PC-9 (cell line): ENCODE measurements at regions not wholly inside any gene's neighbourhood (a gene's known extent, or its start where the extent isn't known, plus 50 kb on each side); places are given as distances from the start of the nearest gene placed in this dataset.

Experiments
- BruUV-seq: library from RNA; stranded (reverse); fragments of 400-500 nt; replicated peaks from 2 replicates; lab custom pipeline; 2021; lab: Mats Ljungman, UMichigan
- CTCF ChIA-PET: fragments of 300-600 bp; sonication (Branson Sonifier 250); formaldehyde crosslinking; loops from one replicate; lab custom pipeline; 2022; ENCODE audit warnings: antibody characterized with exemption; lab: Charles Lee
- POLR2A ChIA-PET: fragments of 300-600 bp; sonication (Branson Sonifier 250); formaldehyde crosslinking; loops from one replicate; lab custom pipeline; 2022; ENCODE audit warnings: antibody characterized with exemption; ENCODE audit not compliant: unreplicated experiment; lab: Charles Lee
- DNase-seq, 2 experiments: peaks; one replicate each; pipeline versions ENCODE4 v3.0.0 to v3.0.0-alpha.2; 2015 to 2022; ENCODE audit warnings: mixed read lengths in 1 of 2
- H2AFZ ChIP-seq: fragments of 200-600 bp; sonication (generic); 2 replicates; pipeline ENCODE4 v1.8.1; 2017; ENCODE audit warnings: antibody characterized with exemption
- H3F3A ChIP-seq: fragments of 200-600 bp; sonication (generic); 2 replicates; pipeline ENCODE4 v1.8.1; 2017; ENCODE audit warnings: antibody characterized with exemption, mild to moderate bottlenecking, low read depth; ENCODE audit not compliant: insufficient read depth
- H3K27ac ChIP-seq: fragments of 200-600 bp; sonication (generic); 2 replicates; pipeline ENCODE4 v1.6.1; 2016; ENCODE audit warnings: mixed run types
- H3K27me3 ChIP-seq: fragments of 200-600 bp; sonication (generic); 2 replicates; pipeline ENCODE4 v1.6.1; 2016; ENCODE audit warnings: low read depth, mixed run types; ENCODE audit not compliant: insufficient read depth
- H3K36me3 ChIP-seq: fragments of 200-600 bp; sonication (generic); 2 replicates; pipeline ENCODE4 v1.6.1; 2016; ENCODE audit warnings: low read depth, mixed run types
- H3K4me1 ChIP-seq: fragments of 200-600 bp; sonication (generic); replicated peaks from 2 replicates; pipeline ENCODE4 v1.6.1; 2016; ENCODE audit warnings: mixed run types; ENCODE audit not compliant: insufficient read depth
- H3K4me2 ChIP-seq: fragments of 200-600 bp; sonication (generic); 2 replicates; pipeline ENCODE4 v1.6.1; 2017; ENCODE audit warnings: mixed run types
- H3K4me3 ChIP-seq: fragments of 200-600 bp; sonication (generic); 2 replicates; pipeline ENCODE4 v1.6.1; 2016; ENCODE audit warnings: mixed run types
- H3K79me2 ChIP-seq: fragments of 200-600 bp; sonication (generic); 2 replicates; pipeline ENCODE4 v1.6.1; 2017; ENCODE audit warnings: low read depth, mixed run types
- H3K9me2 ChIP-seq: fragments of 200-600 bp; sonication (generic); 2 replicates; pipeline ENCODE4 v1.8.1; 2017; ENCODE audit warnings: mild to moderate bottlenecking; ENCODE audit not compliant: insufficient read depth
- H3K9me3 ChIP-seq: fragments of 200-600 bp; sonication (generic); 2 replicates; pipeline ENCODE4 v1.8.1; 2016; ENCODE audit warnings: low read depth; ENCODE audit not compliant: insufficient read depth
- H4K20me1 ChIP-seq: fragments of 200-600 bp; sonication (generic); 2 replicates; pipeline ENCODE4 v1.8.1; 2017; ENCODE audit not compliant: insufficient read depth
- CTCF ChIP-seq: fragments of 200-600 bp; sonication (generic); conservative IDR thresholded peaks from 2 replicates; pipeline ENCODE4 v1.6.1; 2017; ENCODE audit warnings: mixed run types, antibody characterized with exemption, mild to moderate bottlenecking, moderate library complexity
- EZH2 ChIP-seq: fragments of 200-600 bp; sonication (generic); IDR thresholded peaks from 2 replicates; pipeline ENCODE4 v1.8.0; 2017; ENCODE audit warnings: antibody characterized with exemption, low read depth
- intact Hi-C: fragments of 100-400 bp; cut with micrococcal nuclease; formaldehyde crosslinking; loops from one replicate; pipeline ENCODE4 v1.10.0; 2022; ENCODE audit not compliant: unreplicated experiment

GRCh38 chr15:46344915-46345314 lies 710.1 kb downstream of the SQOR start:
- H3K27ac ChIP-seq = no peak overlapping the region
- TF ChIP-seq EZH2 (no peak), CTCF (no peak)
- POLR2A ChIA-PET = no interaction called here
- H3K4me2 ChIP-seq = no peak overlapping the region
- no peaks in the 10 kb centered on the region for H3K36me3 ChIP-seq
- no peaks in the 10 kb centered on the region for H3K9me3 ChIP-seq
- H4K20me1 ChIP-seq = no peaks in the 10 kb centered on the region
- H3K4me1 ChIP-seq = no peaks in the 10 kb centered on the region
- intact Hi-C loops = no loop called here
- BruUV-seq = no TSS peak
- no peak overlapping the region for H3K4me3 ChIP-seq
- no peaks in the 10 kb centered on the region for H3K27me3 ChIP-seq
- no peaks in the 10 kb centered on the region for H3K9me2 ChIP-seq
- no peaks in the 10 kb centered on the region for H3K79me2 ChIP-seq
- DNase-seq = no peak
- H3F3A ChIP-seq = no peaks in the 10 kb centered on the region
- H2AFZ ChIP-seq = no peak overlapping the region
- CTCF ChIA-PET = no interaction called here

- Histone ChIP-seq H3K36me3 (no peaks in the 10 kb centered on the region), H3K9me3 (no peaks in the 10 kb centered on the region), H4K20me1 (no peaks in the 10 kb centered on the region), H3F3A (no peaks in the 10 kb centered on the region), H3K4me1 (no peaks in the 10 kb centered on the region), H3K4me2 (no peak overlapping the region), H2AFZ (no peak overlapping the region), H3K79me2 (no peaks in the 10 kb centered on the region), H3K9me2 (no peaks in the 10 kb centered on the region), H3K27ac (no peak overlapping the region), H3K27me3 (no peaks in the 10 kb centered on the region), H3K4me3 (no peak overlapping the region)
- no peak for DNase-seq
- ChIA-PET POLR2A (no interaction called here), CTCF (no interaction called here)
- no TSS peak for BruUV-seq
- TF ChIP-seq EZH2 (no peak), CTCF (no peak)
- intact Hi-C loops = no loop called here
These were observed 719.6 kb downstream of the SQOR start for GRCh38 chr15:46354443-46354842.

GRCh38 chr15:46365572-46365971 lies 730.7 kb downstream of the SQOR start:
- TF ChIP-seq EZH2 (no peak), CTCF (no peak)
- H3K9me2 ChIP-seq = no peaks in the 10 kb centered on the region
- BruUV-seq = no TSS peak
- intact Hi-C loops = no loop called here
- H2AFZ ChIP-seq = no peak overlapping the region
- no peaks in the 10 kb centered on the region for H4K20me1 ChIP-seq
- H3K27me3 ChIP-seq = no peaks in the 10 kb centered on the region
- no peak overlapping the region for H3K27ac ChIP-seq
- CTCF ChIA-PET = no interaction called here
- no peak for DNase-seq
- no peaks in the 10 kb centered on the region for H3F3A ChIP-seq
- H3K9me3 ChIP-seq = no peaks in the 10 kb centered on the region
- H3K36me3 ChIP-seq = no peaks in the 10 kb centered on the region
- no peaks in the 10 kb centered on the region for H3K4me1 ChIP-seq
- H3K79me2 ChIP-seq = no peaks in the 10 kb centered on the region
- no peak overlapping the region for H3K4me3 ChIP-seq
- POLR2A ChIA-PET = no interaction called here
- H3K4me2 ChIP-seq = no peak overlapping the region
